ENCODE measurements at regions not wholly inside any gene's neighbourhood (a gene's known extent, or its start where the extent isn't known, plus 50 kb on each side); places are given as distances from the start of the nearest gene placed in this dataset.

DNA sequence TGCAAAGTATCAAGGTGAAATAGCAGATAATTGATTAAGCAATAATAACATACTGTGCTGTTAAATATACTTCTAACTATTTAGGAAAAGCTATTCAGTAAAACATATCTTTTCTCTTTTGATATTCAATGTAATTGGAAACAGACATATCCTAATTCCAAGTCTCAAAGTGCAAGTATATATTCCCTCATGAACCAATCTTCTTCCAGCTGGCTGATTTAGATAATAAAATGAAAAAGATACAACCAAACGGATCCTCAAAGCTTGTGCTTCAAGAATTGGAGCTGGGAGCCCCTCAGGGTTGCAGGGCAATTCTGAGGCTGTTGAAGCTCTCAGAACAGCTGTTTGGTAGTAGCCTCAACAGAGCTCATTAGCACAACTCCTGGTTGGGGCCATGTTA is 236.6 kb downstream of the ZIC1 start:
- TF ChIP-seq, protein P1, sequence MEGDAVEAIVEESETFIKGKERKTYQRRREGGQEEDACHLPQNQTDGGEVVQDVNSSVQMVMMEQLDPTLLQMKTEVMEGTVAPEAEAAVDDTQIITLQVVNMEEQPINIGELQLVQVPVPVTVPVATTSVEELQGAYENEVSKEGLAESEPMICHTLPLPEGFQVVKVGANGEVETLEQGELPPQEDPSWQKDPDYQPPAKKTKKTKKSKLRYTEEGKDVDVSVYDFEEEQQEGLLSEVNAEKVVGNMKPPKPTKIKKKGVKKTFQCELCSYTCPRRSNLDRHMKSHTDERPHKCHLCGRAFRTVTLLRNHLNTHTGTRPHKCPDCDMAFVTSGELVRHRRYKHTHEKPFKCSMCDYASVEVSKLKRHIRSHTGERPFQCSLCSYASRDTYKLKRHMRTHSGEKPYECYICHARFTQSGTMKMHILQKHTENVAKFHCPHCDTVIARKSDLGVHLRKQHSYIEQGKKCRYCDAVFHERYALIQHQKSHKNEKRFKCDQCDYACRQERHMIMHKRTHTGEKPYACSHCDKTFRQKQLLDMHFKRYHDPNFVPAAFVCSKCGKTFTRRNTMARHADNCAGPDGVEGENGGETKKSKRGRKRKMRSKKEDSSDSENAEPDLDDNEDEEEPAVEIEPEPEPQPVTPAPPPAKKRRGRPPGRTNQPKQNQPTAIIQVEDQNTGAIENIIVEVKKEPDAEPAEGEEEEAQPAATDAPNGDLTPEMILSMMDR (IDR thresholded peaks at IDR 0.05): no peak
- TF ChIP-seq POLR2A (IDR thresholded peaks at IDR 0.05): no peak
- intact Hi-C loops (cut with DNase I): no loop called here
- 40% methylated on average over 1 of the region's 1 CpG for WGBS (ENCODE audit: insufficient coverage, low coverage, low lambda C conversion rate, missing lambda C conversion rate)
- DNase-seq: no peak
- no peak for ATAC-seq
- H3K4me1 ChIP-seq: no peaks in the 10 kb centered on the region
- H3K36me3 ChIP-seq: no peaks in the 10 kb centered on the region
- H3K9me3 ChIP-seq: no peaks in the 10 kb centered on the region
- H3K27ac ChIP-seq: no peak overlapping the region
- H3K27me3 ChIP-seq: no peaks in the 10 kb centered on the region
- H3K4me3 ChIP-seq: no peak overlapping the region

- Histone ChIP-seq H3K27me3 (no peaks in the 10 kb centered on the region), H3K9me3 (no peaks in the 10 kb centered on the region), H3K4me3 (no peak overlapping the region), H3K4me1 (no peaks in the 10 kb centered on the region), H3K27ac (no peak overlapping the region), H3K36me3 (no peaks in the 10 kb centered on the region)
- intact Hi-C loops (cut with DNase I): no loop called here
- DNase-seq (no peak), ATAC-seq (no peak)
- TF ChIP-seq, protein P1 (IDR thresholded peaks at IDR 0.05): no peak
- TF ChIP-seq POLR2A (IDR thresholded peaks at IDR 0.05): no peak
- no CpG with 5 or more reads among the region's 3 CpGs for WGBS (ENCODE audit: insufficient coverage, low coverage, low lambda C conversion rate, missing lambda C conversion rate)
Observed at GRCh38 chr3:147649475-147649874, 240.3 kb downstream of the ZIC1 start.

GRCh38 chr3:147651107-147651778 is 242.1 kb downstream of the ZIC1 start:
- Histone ChIP-seq H3K27ac (no peak overlapping the region), H3K36me3 (no peaks in the 10 kb centered on the region), H3K4me1 (no peaks in the 10 kb centered on the region), H3K4me3 (no peak overlapping the region), H3K27me3 (no peaks in the 10 kb centered on the region), H3K9me3 (no peaks in the 10 kb centered on the region)
- TF ChIP-seq, protein P1 (IDR thresholded peaks at IDR 0.05): no peak
- no peak for TF ChIP-seq POLR2A (IDR thresholded peaks at IDR 0.05)
- ATAC-seq (no peak), DNase-seq (no peak)
- WGBS (ENCODE audit: insufficient coverage, low coverage, low lambda C conversion rate, missing lambda C conversion rate): 53% methylated on average over 3 of the region's 3 CpGs
- intact Hi-C loops (cut with DNase I): no loop called here

DNA sequence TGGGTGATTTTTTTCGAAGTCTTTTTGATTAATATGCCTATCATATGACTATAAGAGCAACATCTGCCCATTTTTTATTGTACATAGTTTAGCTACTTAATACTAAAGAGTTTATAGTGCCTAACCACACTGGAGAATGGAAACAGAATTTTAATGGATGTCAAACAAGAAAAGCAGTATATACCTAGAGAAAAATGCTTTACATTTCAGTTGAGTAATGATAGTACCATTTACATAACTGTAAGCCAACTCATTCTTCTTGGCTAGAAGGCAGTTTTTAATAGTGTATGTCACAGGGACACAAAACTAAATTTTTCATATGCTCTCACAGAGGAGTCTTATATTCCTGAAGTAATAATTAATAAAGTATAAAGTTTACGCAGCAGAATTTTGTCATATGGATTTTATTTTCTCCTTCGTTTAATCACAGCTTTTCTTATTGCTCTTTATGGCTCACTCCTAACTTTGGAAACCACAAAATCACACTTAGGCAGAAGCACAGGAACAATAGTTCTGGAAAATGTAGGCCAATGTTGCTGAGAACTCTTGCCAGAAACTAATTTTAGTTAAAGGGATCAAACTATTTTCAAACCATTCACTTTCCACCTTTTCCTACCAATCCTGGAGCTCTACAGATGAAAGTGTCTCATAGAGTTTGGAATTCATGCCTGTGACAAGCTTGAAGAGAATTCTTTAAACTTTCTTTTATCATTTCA is 243.6 kb downstream of the ZIC1 start:
- Histone ChIP-seq H3K27me3 (no peaks in the 10 kb centered on the region), H3K9me3 (no peaks in the 10 kb centered on the region), H3K4me1 (no peaks in the 10 kb centered on the region), H3K27ac (no peak overlapping the region), H3K36me3 (no peaks in the 10 kb centered on the region), H3K4me3 (no peak overlapping the region)
- WGBS (ENCODE audit: insufficient coverage, low coverage, low lambda C conversion rate, missing lambda C conversion rate): 60% methylated on average over 3 of the region's 3 CpGs
- no peak for ATAC-seq
- DNase-seq: no peak
- no peak for TF ChIP-seq POLR2A (IDR thresholded peaks at IDR 0.05)
- TF ChIP-seq, protein P1 (IDR thresholded peaks at IDR 0.05): no peak
- intact Hi-C loops (cut with DNase I): no loop called here
